Sigmoid colon (tissue), 6 donors: ENCODE measurements at regions not wholly inside any gene's neighbourhood (a gene's known extent, or its start where the extent isn't known, plus 50 kb on each side); places are given as distances from the start of the nearest gene placed in this dataset.
"Not testable (repeated sequence)": the region's sequence is repeated elsewhere in the genome, so short reads cannot be mapped to it uniquely, and the experiment has no call there.

Experiments
- DNase-seq: peaks from one replicate; pipeline ENCODE4 v3.0.0-alpha.2; 2019
- H3K27ac ChIP-seq, 4 donors: fragments of 200-600 bp; sonication (generic); one replicate each; pipeline ENCODE4 v1.5.1; 2016 to 2019; ENCODE audit warnings: mild to moderate bottlenecking in 1 of 4
- H3K27me3 ChIP-seq, 3 donors: fragments of 200-600 bp; sonication (generic); one replicate each; pipeline ENCODE4 v1.5.1; 2019; ENCODE audit warnings: mild to moderate bottlenecking in 1 of 3
- H3K36me3 ChIP-seq, 4 donors: fragments of 200-600 bp; sonication (generic); one replicate each; pipeline ENCODE4 v1.5.1; 2016 to 2019
- H3K4me1 ChIP-seq, 4 donors: fragments of 200-600 bp; sonication (generic); one replicate each; pipeline ENCODE4 v1.5.1; 2017 to 2019
- H3K4me3 ChIP-seq, 4 donors: fragments of 200-600 bp; sonication (generic); one replicate each; pipeline ENCODE4 v1.5.1; 2017 to 2019; ENCODE audit warnings: mild to moderate bottlenecking in 2 of 4, moderate library complexity in 1 of 4
- H3K9me3 ChIP-seq, 4 donors: fragments of 200-600 bp in 3 of 4; sonication (generic) in 3 of 4; one replicate each; pipeline versions ENCODE4 v1.5.1 to v1.6.1; 2013 to 2019
- CTCF ChIP-seq, 4 experiments: fragments of 450-650 bp in 3 of 4; fragments of 200-600 bp in 1 of 4; IDR thresholded peaks; one replicate each; pipeline ENCODE4 v1.5.1; 2016 to 2019; ENCODE audit warnings: antibody characterized with exemption in 4 of 4, mild to moderate bottlenecking in 3 of 4, moderate library complexity in 2 of 4
- EP300 ChIP-seq, 4 donors: sonication (generic); formaldehyde crosslinking; IDR thresholded peaks; one replicate each; pipeline ENCODE4 v1.6.1; 2017; ENCODE audit warnings: antibody characterized with exemption in 4 of 4
- POLR2A ChIP-seq, 2 donors: fragments of 450-650 bp; IDR thresholded peaks; one replicate each; pipeline ENCODE4 v1.6.1; 2016; ENCODE audit warnings: antibody characterized with exemption in 2 of 2, mild to moderate bottlenecking in 2 of 2, moderate library complexity in 2 of 2
- POLR2AphosphoS5 ChIP-seq, 4 donors: sonication (generic); formaldehyde crosslinking; IDR thresholded peaks; one replicate each; pipeline ENCODE4 v1.6.1; 2017; ENCODE audit warnings: antibody characterized with exemption in 4 of 4
- WGBS, 2 donors: extraction: QIAGEN DNeasy Blood & Tissue Kit; methylation state at CpG; one replicate each; pipeline ENCODE4 v1.1.7; 2013; 5-methylcytosine and 5-hydroxymethylcytosine counted together
- intact Hi-C: fragments of 100-400 bp; cut with DNase I; formaldehyde crosslinking; loops from one replicate; pipeline ENCODE4 v1.15.1; 2023
- donor health status: healthy with polysubstance abuse.
- donor health status: healthy.

GRCh38 chr2:89819809-89820208 is 1128.3 kb downstream of the RPIA start:
- 93% methylated on average over 2 of the region's 2 CpGs for WGBS, 2 donors
- TF ChIP-seq CTCF (IDR thresholded peaks at IDR 0.05) (no peak), EP300 (IDR thresholded peaks at IDR 0.05) (no peak)
- intact Hi-C loops: no loop called here

GRCh38 chr2:89820248-89820647 is 1128.8 kb downstream of the RPIA start:
- Histone ChIP-seq H3K4me3 (no peak overlapping the region), H3K9me3 (peaks cover 0 to 58% (median 16%) of the 10 kb centered on the region in 4 donors), H3K4me1 (no peaks in the 10 kb centered on the region), H3K36me3 (no peaks in the 10 kb centered on the region), H3K27ac (no peak overlapping the region), H3K27me3 (no peaks in the 10 kb centered on the region)
- WGBS, 2 donors: 74 to 80% methylated on average over 9 of the region's 9 CpGs
- DNase-seq: no peak
- intact Hi-C loops: no loop called here
- TF ChIP-seq POLR2A (IDR thresholded peaks at IDR 0.05) (no peak), EP300 (IDR thresholded peaks at IDR 0.05) (no peak), POLR2AphosphoS5 (IDR thresholded peaks at IDR 0.05) (no peak), CTCF (IDR thresholded peaks at IDR 0.05) (no peak)

More at GRCh38 chr2:89819809-89820208, 1128.3 kb downstream of the RPIA start:
- Histone ChIP-seq H3K36me3 (no peaks in the 10 kb centered on the region), H3K9me3 (peaks cover 0 to 62% (median 16%) of the 10 kb centered on the region in 4 donors), H3K4me3 (no peak overlapping the region), H3K27me3 (no peaks in the 10 kb centered on the region), H3K4me1 (no peaks in the 10 kb centered on the region), H3K27ac (no peak overlapping the region)
- no peak for DNase-seq

GRCh38 chr2:89821455-89821945 is 1130.0 kb downstream of the RPIA start:
- Histone ChIP-seq H3K4me3 (no peak overlapping the region), H3K27ac (no peak overlapping the region), H3K4me1 (no peaks in the 10 kb centered on the region), H3K36me3 (no peaks in the 10 kb centered on the region), H3K9me3 (peaks cover 0 to 58% (median 16%) of the 10 kb centered on the region in 4 donors), H3K27me3 (no peaks in the 10 kb centered on the region)
- no peak for TF ChIP-seq POLR2A (IDR thresholded peaks at IDR 0.05)
- no peak for TF ChIP-seq CTCF (IDR thresholded peaks at IDR 0.05)
- no peak for TF ChIP-seq POLR2AphosphoS5 (IDR thresholded peaks at IDR 0.05)
- TF ChIP-seq EP300 (IDR thresholded peaks at IDR 0.05): no peak
- intact Hi-C loops: no loop called here
- WGBS, 2 donors: 69 to 78% methylated on average over 8 of the region's 8 CpGs
- no peak for DNase-seq

GRCh38 chr2:89822342-89822741 is 1130.9 kb downstream of the RPIA start:
- WGBS, 2 donors: 79 to 82% methylated on average over 11 of the region's 11 CpGs
- H3K27me3 ChIP-seq, H3K4me3 ChIP-seq, H3K27ac ChIP-seq, H3K36me3 ChIP-seq, H3K4me1 ChIP-seq, intact Hi-C loops, DNase-seq: not testable (repeated sequence)
- H3K9me3 ChIP-seq: peaks cover 0 to 58% (median 19%) of the 10 kb centered on the region in 4 donors

GRCh38 chr2:89823556-89823955 is 1132.1 kb downstream of the RPIA start:
- Histone ChIP-seq H3K4me3 (no peak overlapping the region), H3K27ac (no peak overlapping the region), H3K9me3 (peaks cover 0 to 48% (median 17%) of the 10 kb centered on the region in 4 donors), H3K27me3 (no peaks in the 10 kb centered on the region), H3K36me3 (no peaks in the 10 kb centered on the region), H3K4me1 (no peaks in the 10 kb centered on the region)
- DNase-seq: no peak
- TF ChIP-seq CTCF (IDR thresholded peaks at IDR 0.05) (no peak), POLR2A (IDR thresholded peaks at IDR 0.05) (no peak), POLR2AphosphoS5 (IDR thresholded peaks at IDR 0.05) (no peak), EP300 (IDR thresholded peaks at IDR 0.05) (no peak)
- intact Hi-C loops: no loop called here
- 66 to 73% methylated on average over 5 of the region's 5 CpGs for WGBS, 2 donors
